Stomach (tissue), 8 donors: ENCODE measurements at regions not wholly inside any gene's neighbourhood (a gene's known extent, or its start where the extent isn't known, plus 50 kb on each side); places are given as distances from the start of the nearest gene placed in this dataset.

Experiments
- DNase-seq, 2 donors: peaks; one replicate each; pipeline versions ENCODE4 v3.0.0 to v3.0.0-alpha.2; 2013 to 2019
- H3K27ac ChIP-seq, 5 donors: fragments of 200-600 bp in 4 of 5; sonication (generic) in 4 of 5; one replicate each; pipeline ENCODE4 v1.5.1; 2013 to 2019; ENCODE audit warnings: mild to moderate bottlenecking in 1 of 5, moderate library complexity in 1 of 5
- H3K27me3 ChIP-seq, 3 donors: fragments of 200-600 bp; sonication (generic); one replicate each; pipeline ENCODE4 v1.5.1; 2017 to 2019; ENCODE audit warnings: mixed run types in 1 of 3
- H3K36me3 ChIP-seq, 4 donors: fragments of 200-600 bp; sonication (generic); 1 replicate in 3 of 4; 2 replicates in 1 of 4; pipeline ENCODE4 v1.5.1; 2016 to 2019
- H3K4me1 ChIP-seq, 4 donors: fragments of 200-600 bp; sonication (generic); one replicate each; pipeline ENCODE4 v1.5.1; 2016 to 2019
- H3K4me3 ChIP-seq, 4 donors: fragments of 200-600 bp; sonication (generic) in 3 of 4; one replicate each; pipeline ENCODE4 v1.5.1; 2016 to 2019; ENCODE audit warnings: mild to moderate bottlenecking in 1 of 4
- H3K9me3 ChIP-seq, 4 donors: fragments of 200-600 bp; sonication (generic); one replicate each; pipeline ENCODE4 v1.5.1; 2016 to 2019
- EP300 ChIP-seq: sonication (generic); formaldehyde crosslinking; IDR thresholded peaks from one replicate; pipeline ENCODE4 v1.6.1; 2017; ENCODE audit warnings: antibody characterized with exemption
- POLR2A ChIP-seq, 4 donors: fragments of 450-650 bp; IDR thresholded peaks; one replicate each; pipeline ENCODE4 v1.6.1; 2016; ENCODE audit warnings: antibody characterized with exemption in 4 of 4, control low read depth in 2 of 4, mild to moderate bottlenecking in 1 of 4, moderate library complexity in 1 of 4
- POLR2AphosphoS5 ChIP-seq, 3 donors: sonication (generic); formaldehyde crosslinking; IDR thresholded peaks; one replicate each; pipeline ENCODE4 v1.6.1; 2016; ENCODE audit warnings: antibody characterized with exemption in 3 of 3
- WGBS, 5 donors: extraction: QIAGEN DNeasy Blood & Tissue Kit in 3 of 5; methylation state at CpG; one replicate each; pipeline versions ENCODE4 v1.1.5 to v1.1.7; 2013 to 2018; 5-methylcytosine and 5-hydroxymethylcytosine counted together
- intact Hi-C: fragments of 100-400 bp; cut with DNase I; formaldehyde crosslinking; loops from one replicate; pipeline ENCODE4 v1.15.1; 2023; ENCODE audit warnings: low total_unique reads
- TF ChIP-seq, protein P1 (sequence below), 7 experiments: fragments of 450-650 bp in 4 of 7; fragments of 200-600 bp in 3 of 7; sonication (generic) in 3 of 7; IDR thresholded peaks; one replicate each; pipeline ENCODE4 v1.5.1; 2016 to 2019; ENCODE audit warnings: antibody characterized with exemption in 7 of 7, control low read depth in 2 of 7, mild to moderate bottlenecking in 1 of 7
- donor health status: healthy with polysubstance abuse.
- donor health status: Bipolar disorder and iron deficiency.
- donor health status: healthy.

DNA sequence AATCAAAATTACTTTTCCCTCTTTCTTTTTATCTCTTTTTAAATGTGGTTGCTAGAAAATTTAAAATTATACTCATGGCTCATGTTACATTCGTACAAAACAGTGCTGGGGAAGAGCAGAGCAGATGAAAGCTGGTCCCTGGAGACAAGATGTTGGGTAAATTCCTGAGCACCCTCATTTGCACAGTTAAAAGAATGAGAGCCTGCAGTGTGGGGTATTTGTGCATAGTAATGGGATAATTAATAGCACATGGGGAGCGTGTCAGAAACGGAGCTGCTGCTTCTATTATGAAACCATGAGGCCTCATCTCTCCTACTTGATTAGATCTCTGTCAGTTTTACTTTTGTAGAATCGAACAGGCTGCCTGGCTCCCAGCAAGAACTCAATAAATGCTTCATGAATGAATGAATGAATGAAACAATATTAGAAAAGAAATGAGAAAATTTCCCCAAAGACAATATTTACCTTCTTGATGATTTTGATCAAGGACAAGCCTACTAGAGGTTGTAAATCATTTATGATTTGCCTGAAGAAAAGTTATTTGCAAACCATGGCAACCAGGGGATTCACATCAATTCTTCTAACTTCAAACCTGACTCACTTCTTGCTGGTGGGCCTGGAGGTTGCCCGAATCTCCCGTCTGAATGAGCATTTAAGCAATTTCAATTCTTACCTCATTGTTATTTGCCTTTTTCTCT lies 177.2 kb upstream of the TUT7 start:
- 83 to 85% (median 85%) methylated on average over 6 of the region's 6 CpGs for WGBS, 5 donors
- peaks cover 0 to 7% (median 0%) of the 10 kb centered on the region in 3 donors for H3K27me3 ChIP-seq
- H3K4me1 ChIP-seq: no peaks in the 10 kb centered on the region
- H3K4me3 ChIP-seq: no peak overlapping the region
- H3K36me3 ChIP-seq: no peaks in the 10 kb centered on the region
- no peak for DNase-seq
- intact Hi-C loops: no loop called here
- H3K27ac ChIP-seq: no peak overlapping the region
- no peak for TF ChIP-seq POLR2AphosphoS5 (IDR thresholded peaks at IDR 0.05)
- TF ChIP-seq, protein P1, sequence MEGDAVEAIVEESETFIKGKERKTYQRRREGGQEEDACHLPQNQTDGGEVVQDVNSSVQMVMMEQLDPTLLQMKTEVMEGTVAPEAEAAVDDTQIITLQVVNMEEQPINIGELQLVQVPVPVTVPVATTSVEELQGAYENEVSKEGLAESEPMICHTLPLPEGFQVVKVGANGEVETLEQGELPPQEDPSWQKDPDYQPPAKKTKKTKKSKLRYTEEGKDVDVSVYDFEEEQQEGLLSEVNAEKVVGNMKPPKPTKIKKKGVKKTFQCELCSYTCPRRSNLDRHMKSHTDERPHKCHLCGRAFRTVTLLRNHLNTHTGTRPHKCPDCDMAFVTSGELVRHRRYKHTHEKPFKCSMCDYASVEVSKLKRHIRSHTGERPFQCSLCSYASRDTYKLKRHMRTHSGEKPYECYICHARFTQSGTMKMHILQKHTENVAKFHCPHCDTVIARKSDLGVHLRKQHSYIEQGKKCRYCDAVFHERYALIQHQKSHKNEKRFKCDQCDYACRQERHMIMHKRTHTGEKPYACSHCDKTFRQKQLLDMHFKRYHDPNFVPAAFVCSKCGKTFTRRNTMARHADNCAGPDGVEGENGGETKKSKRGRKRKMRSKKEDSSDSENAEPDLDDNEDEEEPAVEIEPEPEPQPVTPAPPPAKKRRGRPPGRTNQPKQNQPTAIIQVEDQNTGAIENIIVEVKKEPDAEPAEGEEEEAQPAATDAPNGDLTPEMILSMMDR (IDR thresholded peaks at IDR 0.05): no peak
- no peak for TF ChIP-seq EP300
- no peak for TF ChIP-seq POLR2A (IDR thresholded peaks at IDR 0.05)
- no peaks in the 10 kb centered on the region for H3K9me3 ChIP-seq

GRCh38 chr9:86529496-86530275 lies 175.5 kb upstream of the TUT7 start:
- DNase-seq: no peak
- intact Hi-C loops: no loop called here
- Histone ChIP-seq H3K27ac (no peak overlapping the region), H3K36me3 (no peaks in the 10 kb centered on the region), H3K9me3 (no peaks in the 10 kb centered on the region), H3K4me1 (no peaks in the 10 kb centered on the region), H3K4me3 (no peak overlapping the region), H3K27me3 (peaks cover 0 to 7% (median 0%) of the 10 kb centered on the region in 3 donors)
- TF ChIP-seq EP300 (no peak), POLR2AphosphoS5 (IDR thresholded peaks at IDR 0.05) (no peak), POLR2A (IDR thresholded peaks at IDR 0.05) (no peak)
- TF ChIP-seq, protein P1 (IDR thresholded peaks at IDR 0.05): no peak
- 66 to 78% (median 74%) methylated on average over 4 of the region's 4 CpGs for WGBS, 5 donors

- Histone ChIP-seq H3K27me3 (peaks cover 0 to 7% (median 0%) of the 10 kb centered on the region in 3 donors), H3K9me3 (no peaks in the 10 kb centered on the region), H3K36me3 (no peaks in the 10 kb centered on the region), H3K27ac (no peak overlapping the region), H3K4me1 (no peaks in the 10 kb centered on the region), H3K4me3 (no peak overlapping the region)
- TF ChIP-seq, protein P1 (IDR thresholded peaks at IDR 0.05): no peak
- TF ChIP-seq POLR2AphosphoS5 (IDR thresholded peaks at IDR 0.05) (no peak), POLR2A (IDR thresholded peaks at IDR 0.05) (no peak), EP300 (no peak)
- WGBS, 5 donors: 45 to 64% (median 56%) methylated on average over 6 of the region's 6 CpGs
- intact Hi-C loops: no loop called here
- no peak for DNase-seq
These were observed 171.8 kb upstream of the TUT7 start for GRCh38 chr9:86526021-86526420.

DNA sequence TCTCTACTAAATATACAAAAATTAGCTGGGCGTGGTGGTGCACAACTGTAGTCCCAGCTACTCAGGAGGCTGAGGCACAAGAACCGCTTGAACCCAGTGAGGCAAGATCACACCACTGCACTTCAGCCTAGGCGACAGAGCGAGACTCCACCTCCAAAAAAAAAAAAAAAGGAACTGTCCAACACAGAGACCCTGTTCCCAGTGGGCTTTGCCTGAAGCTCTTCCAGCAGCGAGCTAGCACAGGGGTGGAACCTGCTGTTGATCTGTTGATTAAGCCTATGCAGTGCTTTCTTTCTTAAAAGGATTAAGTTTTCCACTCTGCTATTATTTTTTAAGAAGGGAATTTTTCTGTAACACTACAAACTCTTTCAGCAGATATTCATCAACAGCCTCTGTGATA lies 171.0 kb upstream of the TUT7 start:
- intact Hi-C loops: no loop called here
- Histone ChIP-seq H3K27ac (no peak overlapping the region), H3K27me3 (peaks cover 0 to 7% (median 0%) of the 10 kb centered on the region in 3 donors), H3K4me3 (no peak overlapping the region), H3K4me1 (no peaks in the 10 kb centered on the region), H3K36me3 (no peaks in the 10 kb centered on the region), H3K9me3 (no peaks in the 10 kb centered on the region)
- no peak for TF ChIP-seq POLR2AphosphoS5 (IDR thresholded peaks at IDR 0.05)
- TF ChIP-seq POLR2A (IDR thresholded peaks at IDR 0.05): no peak
- TF ChIP-seq, protein P1 (IDR thresholded peaks at IDR 0.05): no peak
- TF ChIP-seq EP300: no peak
- DNase-seq: no peak
- 81 to 91% (median 84%) methylated on average over 5 of the region's 5 CpGs for WGBS, 5 donors
